ENCODE measurements at regions not wholly inside any gene's neighbourhood (a gene's known extent, or its start where the extent isn't known, plus 50 kb on each side); places are given as distances from the start of the nearest gene placed in this dataset.

DNA sequence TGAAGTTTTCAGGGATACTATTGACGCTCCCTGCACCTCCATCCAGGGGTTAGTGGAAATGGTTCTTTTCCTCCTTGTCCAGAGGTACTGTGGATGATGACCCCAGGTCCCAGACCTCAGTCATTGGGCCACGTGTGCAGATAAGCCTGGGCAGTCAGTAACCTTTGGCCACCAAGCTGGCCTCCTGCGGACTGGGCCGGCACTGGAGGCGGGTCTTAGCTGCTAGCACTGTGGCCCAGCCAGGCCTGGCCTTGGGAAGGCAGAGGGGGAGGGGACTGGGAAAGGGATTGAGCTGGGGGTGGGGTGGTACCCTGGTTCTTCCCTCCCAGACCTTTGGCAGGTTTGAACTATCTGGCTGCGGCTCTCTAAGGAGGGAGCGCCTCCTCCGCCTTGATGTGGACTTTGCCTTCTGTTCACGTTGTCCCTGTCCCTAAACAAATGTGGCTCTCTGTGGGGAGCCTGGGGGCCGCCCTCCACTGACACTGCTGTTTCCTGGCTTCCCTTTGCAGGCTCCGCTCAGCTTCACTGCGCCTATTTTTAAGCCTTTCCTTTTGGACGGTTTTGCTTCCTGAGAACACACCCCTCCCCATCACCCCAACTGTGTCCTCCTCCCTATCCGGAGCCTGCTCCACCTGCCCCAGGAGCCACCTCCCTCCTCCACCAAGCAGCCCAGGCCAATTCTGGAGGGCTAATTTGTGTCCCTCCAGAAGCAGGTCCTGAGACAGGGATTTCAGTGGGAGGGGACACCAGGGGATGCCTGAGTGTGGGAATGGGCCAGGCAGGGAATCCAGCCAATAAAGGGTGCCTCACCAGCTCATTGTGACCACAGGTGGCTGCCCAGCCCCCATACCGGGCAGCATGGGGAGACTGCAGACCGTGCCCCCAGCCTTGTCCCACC is 251.9 kb downstream of the SEC14L1 start (continued):
- TF ChIP-seq KIAA2018 (CRISPR knock-in tag; IDR thresholded peaks at IDR 0.05; ENCODE audit: borderline replicate concordance) (0 out of 2 replicates have a peak, but pooled peaks have one; percentile 1), NR2C2 (CRISPR knock-in tag; IDR thresholded peaks at IDR 0.05; ENCODE audit: borderline replicate concordance) (peak; percentile 94), AHDC1 (CRISPR knock-in tag; IDR thresholded peaks at IDR 0.05; ENCODE audit: borderline replicate concordance) (peak; percentile 65), SIN3B (IDR thresholded peaks at IDR 0.05; ENCODE audit: low read length) (no peak), ZNF232 (CRISPR knock-in tag; IDR thresholded peaks at IDR 0.05; ENCODE audit: borderline replicate concordance) (peak; percentile 81; the same call in 1 of the 2 replicates), ZNF749 (CRISPR knock-in tag; IDR thresholded peaks at IDR 0.05; ENCODE audit: borderline replicate concordance) (peak; percentile 85; the same call in 1 of the 2 replicates), REPIN1 (CRISPR knock-in tag; IDR thresholded peaks at IDR 0.05; ENCODE audit: borderline replicate concordance, low read depth) (peak; percentile 92; the same call in 1 of the 2 replicates), YY1 (IDR thresholded peaks at IDR 0.05; ENCODE audit: insufficient read depth, insufficient replicate concordance, low read depth, low read length) (peak; percentile 63), ZNF713 (CRISPR knock-in tag; IDR thresholded peaks at IDR 0.05) (no peak)

Data from HepG2 (cell line).